Stimulated activated CD8-positive, alpha-beta memory T cell treated with anti-CD3 and anti-CD28 coated beads, Interleukin-15, amount 100 ng/mL, for 4 hours (primary cell): ENCODE measurements at regions not wholly inside any gene's neighbourhood (a gene's known extent, or its start where the extent isn't known, plus 50 kb on each side); places are given as distances from the start of the nearest gene placed in this dataset.

Source experiments
- DNase-seq, 2 donors: peaks; one replicate each; pipeline ENCODE4 v3.0.0-alpha.2; 2020; ENCODE audit warnings: low read depth in 2 of 2

GRCh38 chr9:80932181-80932580 lies 757.2 kb downstream of the TLE1 start:
- DNase-seq, result no peak

- no peak for DNase-seq
Measured at GRCh38 chr9:80931163-80931562, 758.2 kb downstream of the TLE1 start.

- no peak for DNase-seq
Measured at GRCh38 chr9:80928697-80929096, 760.6 kb downstream of the TLE1 start.

- DNase-seq, result no peak
Measured at GRCh38 chr9:80926611-80927010, 762.7 kb downstream of the TLE1 start.

GRCh38 chr9:80922544-80922943 lies 766.8 kb downstream of the TLE1 start:
- no peak for DNase-seq

- DNase-seq, result no peak
Measured at GRCh38 chr9:80906728-80907127, 782.6 kb downstream of the TLE1 start.

GRCh38 chr9:80899208-80899607 lies 790.1 kb downstream of the TLE1 start:
- DNase-seq, result no peak

- DNase-seq, result no peak
Measured at GRCh38 chr9:80893190-80893589, 796.2 kb downstream of the TLE1 start.

- no peak for DNase-seq
Measured at GRCh38 chr9:80892703-80893102, 796.6 kb downstream of the TLE1 start.

GRCh38 chr9:80890124-80890523 lies 799.2 kb downstream of the TLE1 start:
- DNase-seq, result no peak

GRCh38 chr9:80885894-80886293 lies 803.5 kb downstream of the TLE1 start:
- DNase-seq, result no peak

GRCh38 chr9:80883826-80884579 lies 805.3 kb downstream of the TLE1 start:
- DNase-seq, result no peak

GRCh38 chr9:80883426-80883825 lies 805.9 kb downstream of the TLE1 start:
- no peak for DNase-seq

GRCh38 chr9:80881940-80882339 lies 807.4 kb downstream of the TLE1 start:
- DNase-seq, result no peak

GRCh38 chr9:80881320-80881719 lies 808.0 kb downstream of the TLE1 start:
- DNase-seq, result no peak

- DNase-seq, result no peak
Measured at GRCh38 chr9:80878556-80878955, 810.8 kb downstream of the TLE1 start.

- DNase-seq, result no peak
Measured at GRCh38 chr9:80875947-80876346, 813.4 kb downstream of the TLE1 start.

- no peak for DNase-seq
Measured at GRCh38 chr9:80874276-80874675, 815.1 kb downstream of the TLE1 start.

- DNase-seq, result no peak
Measured at GRCh38 chr9:80873861-80874260, 815.5 kb downstream of the TLE1 start.

- DNase-seq, result no peak
Measured at GRCh38 chr9:80871596-80871995, 817.8 kb downstream of the TLE1 start.

- no peak for DNase-seq
Measured at GRCh38 chr9:80867731-80868130, 821.6 kb downstream of the TLE1 start.

- DNase-seq, result no peak
Measured at GRCh38 chr9:80866576-80867227, 822.6 kb downstream of the TLE1 start.

- no peak for DNase-seq
Measured at GRCh38 chr9:80866121-80866520, 823.2 kb downstream of the TLE1 start.

GRCh38 chr9:80843028-80843427 lies 846.3 kb downstream of the TLE1 start:
- no peak for DNase-seq
